WTC11 (cell line): ENCODE measurements at regions not wholly inside any gene's neighbourhood (a gene's known extent, or its start where the extent isn't known, plus 50 kb on each side); places are given as distances from the start of the nearest gene placed in this dataset.

Experiments
- ATAC-seq: fragments of 200-7000 bp; cut with Tn5 transposase; 2 replicates; pipeline ENCODE4 v1.10.0; 2021; ENCODE audit warnings: mild to moderate bottlenecking, moderate library complexity
- CTCF ChIA-PET: fragments of 300-600 bp; sonication (Branson Sonifier 250); formaldehyde crosslinking; loops from one replicate; lab custom pipeline; 2021; ENCODE audit warnings: antibody characterized with exemption; lab: Charles Lee
- POLR2A ChIA-PET: fragments of 350-600 bp; sonication (Branson Sonifier 250); formaldehyde crosslinking; loops from one replicate; lab custom pipeline; 2021; ENCODE audit warnings: antibody characterized with exemption; lab: Charles Lee
- DNase-seq: peaks from one replicate; pipeline ENCODE4 v3.0.0; 2021; ENCODE audit warnings: low spot score
- H3K27ac Mint-ChIP-seq: 2 replicates; pipeline ENCODE4 v1.8.0; 2021; ENCODE audit warnings: mixed read lengths
- H3K27me3 Mint-ChIP-seq: 2 replicates; pipeline ENCODE4 v1.8.0; 2021; ENCODE audit warnings: low read depth, mild to moderate bottlenecking, moderate library complexity, mixed read lengths
- H3K36me3 Mint-ChIP-seq: 2 replicates; pipeline ENCODE4 v1.8.0; 2021; ENCODE audit warnings: mixed read lengths
- H3K4me1 Mint-ChIP-seq: 2 replicates; pipeline ENCODE4 v1.8.0; 2022; ENCODE audit warnings: mixed read lengths
- H3K4me3 Mint-ChIP-seq: 2 replicates; pipeline ENCODE4 v1.8.0; 2021; ENCODE audit warnings: mild to moderate bottlenecking, moderate library complexity, mixed read lengths
- H3K9me3 Mint-ChIP-seq: 2 replicates; pipeline ENCODE4 v1.8.0; 2021; ENCODE audit warnings: mixed read lengths
- AR ChIP-seq: fragments of 250-450 bp; sonication (Bioruptor Pico); IDR thresholded peaks from 2 replicates; pipeline ENCODE4 v1.9.0; 2021; ENCODE audit warnings: mild to moderate bottlenecking
- ARID4B ChIP-seq: sonication (generic); formaldehyde crosslinking; IDR thresholded peaks from 2 replicates; pipeline ENCODE4 v1.8.0; 2023; ENCODE audit warnings: missing genetic modification reagents, mild to moderate bottlenecking, borderline replicate concordance
- CTCF ChIP-seq: fragments of 200-600 bp; IDR thresholded peaks from 2 replicates; pipeline ENCODE4 v1.8.0; 2022; ENCODE audit warnings: antibody characterized with exemption
- ESRRA ChIP-seq: sonication (generic); formaldehyde crosslinking; IDR thresholded peaks from 2 replicates; pipeline ENCODE4 v1.8.1; 2022; ENCODE audit warnings: mild to moderate bottlenecking, missing genetic modification reagents, borderline replicate concordance
- GABPB1 ChIP-seq: sonication (generic); formaldehyde crosslinking; IDR thresholded peaks from 2 replicates; pipeline ENCODE4 v1.8.1; 2023; ENCODE audit warnings: mild to moderate bottlenecking, missing genetic modification reagents
- GRHL2 ChIP-seq: fragments of 250-450 bp; sonication (Bioruptor Pico); IDR thresholded peaks from 2 replicates; pipeline ENCODE4 v1.8.0; 2022; ENCODE audit warnings: mild to moderate bottlenecking, moderate library complexity; ENCODE audit not compliant: insufficient replicate concordance, severe bottlenecking
- GTF2I ChIP-seq: fragments of 250-450 bp; sonication (Bioruptor Pico); conservative IDR thresholded peaks from 2 replicates; pipeline ENCODE4 v1.4.0; 2021; ENCODE audit warnings: mild to moderate bottlenecking
- IRF1 ChIP-seq: sonication (generic); formaldehyde crosslinking; IDR thresholded peaks from 2 replicates; pipeline ENCODE4 v1.8.0; 2023; ENCODE audit warnings: missing genetic modification reagents
- MLX ChIP-seq: sonication (generic); formaldehyde crosslinking; IDR thresholded peaks from 2 replicates; pipeline ENCODE4 v1.8.1; 2023; ENCODE audit warnings: mild to moderate bottlenecking, missing genetic modification reagents, moderate library complexity
- NFE2L1 ChIP-seq: sonication (generic); formaldehyde crosslinking; IDR thresholded peaks from 2 replicates; pipeline ENCODE4 v1.8.1; 2023; ENCODE audit warnings: missing genetic modification reagents
- OVOL2 ChIP-seq: fragments of 250-450 bp; sonication (Bioruptor Pico); IDR thresholded peaks from 2 replicates; pipeline ENCODE4 v1.9.0; 2021; ENCODE audit warnings: mild to moderate bottlenecking, borderline replicate concordance
- SP1 ChIP-seq: sonication (generic); formaldehyde crosslinking; conservative IDR thresholded peaks from 2 replicates; pipeline ENCODE4 v1.8.1; 2022; ENCODE audit warnings: missing genetic modification reagents
- STAT6 ChIP-seq: sonication (generic); formaldehyde crosslinking; conservative IDR thresholded peaks from 2 replicates; pipeline ENCODE4 v1.8.1; 2023; ENCODE audit warnings: mild to moderate bottlenecking, low read depth, missing genetic modification reagents, moderate library complexity
- TEAD1 ChIP-seq: sonication (generic); formaldehyde crosslinking; IDR thresholded peaks from 2 replicates; pipeline ENCODE4 v1.8.0; 2022; ENCODE audit warnings: mild to moderate bottlenecking, missing genetic modification reagents
- ZNF219 ChIP-seq: sonication (generic); formaldehyde crosslinking; IDR thresholded peaks from 2 replicates; pipeline ENCODE4 v1.8.0; 2023; ENCODE audit warnings: missing genetic modification reagents, mild to moderate bottlenecking, borderline replicate concordance
- ZNF263 ChIP-seq: sonication (generic); formaldehyde crosslinking; IDR thresholded peaks from 2 replicates; pipeline ENCODE4 v1.8.1; 2022; ENCODE audit warnings: low read depth, mild to moderate bottlenecking, moderate library complexity, missing genetic modification reagents
- ZNF396 ChIP-seq: fragments of 250-450 bp; sonication (Bioruptor Pico); IDR thresholded peaks from 2 replicates; pipeline ENCODE4 v1.8.0; 2021; ENCODE audit warnings: mild to moderate bottlenecking, moderate library complexity, borderline replicate concordance
- ZNF423 ChIP-seq: fragments of 250-450 bp; sonication (Bioruptor Pico); IDR thresholded peaks from 2 replicates; pipeline ENCODE4 v2.1.2; 2022; ENCODE audit warnings: mild to moderate bottlenecking, moderate library complexity
- ZSCAN18 ChIP-seq: fragments of 250-450 bp; sonication (Bioruptor Pico); IDR thresholded peaks from 2 replicates; pipeline ENCODE4 v2.1.2; 2022; ENCODE audit warnings: mild to moderate bottlenecking, moderate library complexity

- ChIA-PET POLR2A (no interaction called here), CTCF (no interaction called here)
- peaks cover 23% of the 10 kb centered on the region for H3K4me1 Mint-ChIP-seq
- H3K9me3 Mint-ChIP-seq = peaks cover 38% of the 10 kb centered on the region
- H3K27me3 Mint-ChIP-seq = peaks cover 7% of the 10 kb centered on the region; the same call in 1 of the 2 replicates
- H3K4me3 Mint-ChIP-seq = no peak overlapping the region
- ATAC-seq (no peak), DNase-seq (no peak)
- no peak overlapping the region for H3K27ac Mint-ChIP-seq
- TF ChIP-seq GRHL2 (CRISPR knock-in tag) = no peak
- no peak for TF ChIP-seq OVOL2 (CRISPR knock-in tag)
- no peak for TF ChIP-seq MLX (CRISPR knock-in tag)
- TF ChIP-seq ESRRA (CRISPR knock-in tag) = no peak
- TF ChIP-seq, all 79 proteins: peak for 0
- peaks cover 33% of the 10 kb centered on the region for H3K36me3 Mint-ChIP-seq
Observed at GRCh38 chr4:143095447-143095846, 89.3 kb upstream of the USP38 start.

- peaks cover 32% of the 10 kb centered on the region for H3K9me3 Mint-ChIP-seq
- H3K27ac Mint-ChIP-seq = no peak overlapping the region
- ATAC-seq (no peak), DNase-seq (no peak)
- ChIA-PET CTCF (no interaction called here), POLR2A (no interaction called here)
- H3K27me3 Mint-ChIP-seq = no peaks in the 10 kb centered on the region; the same call in 1 of the 2 replicates
- no peak overlapping the region for H3K4me3 Mint-ChIP-seq
- peaks cover 12% of the 10 kb centered on the region; the same call in 1 of the 2 replicates for H3K4me1 Mint-ChIP-seq
- H3K36me3 Mint-ChIP-seq = peaks cover 18% of the 10 kb centered on the region
- TF ChIP-seq ZNF219 (CRISPR knock-in tag) = no peak
- no peak for TF ChIP-seq GABPB1 (CRISPR knock-in tag)
- no peak for TF ChIP-seq ZNF263 (CRISPR knock-in tag)
- no peak for TF ChIP-seq NFE2L1 (CRISPR knock-in tag)
- no peak for TF ChIP-seq CTCF
- no peak for TF ChIP-seq ZNF396 (CRISPR knock-in tag)
- TF ChIP-seq SP1 (CRISPR knock-in tag) = no peak
- no peak for TF ChIP-seq ZSCAN18 (CRISPR knock-in tag)
- no peak for TF ChIP-seq AR (CRISPR knock-in tag)
- no peak for TF ChIP-seq ESRRA (CRISPR knock-in tag)
- no peak for TF ChIP-seq ZNF423 (CRISPR knock-in tag)
- no peak for TF ChIP-seq GTF2I (CRISPR knock-in tag)
- no peak for TF ChIP-seq STAT6 (CRISPR knock-in tag)
- no peak for TF ChIP-seq IRF1
- TF ChIP-seq ARID4B (CRISPR knock-in tag) = no peak
- TF ChIP-seq TEAD1 (CRISPR knock-in tag) = no peak
Observed at GRCh38 chr4:143097751-143098150, 87.0 kb upstream of the USP38 start.
